ENCODE measurements at regions not wholly inside any gene's neighbourhood (a gene's known extent, or its start where the extent isn't known, plus 50 kb on each side); places are given as distances from the start of the nearest gene placed in this dataset.

DNA sequence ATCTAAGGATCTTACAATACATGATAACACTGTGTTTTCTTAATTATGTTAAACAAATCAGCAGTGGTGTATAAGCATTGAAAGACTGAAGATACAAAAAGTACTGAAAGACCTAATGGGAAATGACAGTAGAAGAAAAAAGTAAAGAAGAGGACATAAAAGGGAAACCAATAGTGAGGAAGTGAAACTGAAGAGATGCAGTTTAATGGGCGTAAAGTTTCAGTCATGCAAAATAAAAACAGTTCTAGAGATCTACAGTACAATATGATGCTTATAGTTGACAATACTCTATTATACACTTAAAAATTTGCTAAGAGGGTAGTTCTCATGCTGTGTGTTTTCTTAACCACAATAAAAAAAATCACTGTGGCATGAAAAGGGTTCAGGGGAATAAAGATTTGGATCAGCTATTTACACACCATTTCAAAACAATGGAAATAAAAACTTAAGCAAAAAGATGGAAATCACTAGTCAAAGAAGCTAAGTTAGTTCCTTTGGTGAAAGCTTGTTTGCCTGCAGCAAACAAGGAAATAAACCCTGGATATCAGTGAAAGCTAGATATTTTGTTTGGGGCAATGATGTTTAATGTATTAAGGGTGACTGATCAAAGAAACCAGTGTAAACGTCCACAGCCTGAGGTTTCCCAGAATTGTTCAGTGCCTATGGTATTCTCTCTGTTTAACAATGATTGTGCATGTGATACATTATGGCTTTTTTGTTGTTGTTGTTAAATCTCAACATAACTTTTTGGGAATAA is 1160.8 kb upstream of the ADGRL2 start:
- TF ChIP-seq POLR2AphosphoS5 (IDR thresholded peaks at IDR 0.05; ENCODE audit: borderline replicate concordance, low read depth, low read length) (no peak), EZH2 (IDR thresholded peaks at IDR 0.05) (no peak)

Measured in SK-N-MC (cell line).